Endothelial cell of umbilical vein (primary cell): ENCODE measurements at regions not wholly inside any gene's neighbourhood (a gene's known extent, or its start where the extent isn't known, plus 50 kb on each side); places are given as distances from the start of the nearest gene placed in this dataset.

ENCODE experiments used
- BruUV-seq: library from RNA; stranded (reverse); fragments of 400-500 nt; replicated peaks from 2 replicates; lab custom pipeline; 2021; lab: Mats Ljungman, UMichigan
- CTCF ChIA-PET: fragments of 300-600, 350-600 bp; sonication (Branson Sonifier 250); formaldehyde crosslinking; loops from one replicate; lab custom pipeline; 2021; ENCODE audit warnings: antibody characterized with exemption, inconsistent platforms; lab: Charles Lee
- POLR2A ChIA-PET: fragments of 300-600, 350-600 bp; sonication (Branson Sonifier 250); formaldehyde crosslinking; loops from one replicate; lab custom pipeline; 2021; ENCODE audit warnings: antibody characterized with exemption, inconsistent platforms; lab: Charles Lee
- DNase-seq: peaks from one replicate; pipeline ENCODE4 v3.0.0-alpha.2; 2011; ENCODE audit warnings: low read depth, low spot score
- FAIRE-seq: peaks from 2 replicates; lab custom pipeline; 2011; peaks lifted over from hg19 to GRCh38; lab: Jason Lieb, UNC
- H2AFZ ChIP-seq: 2 replicates; pipeline ENCODE4 v1.6.0; 2012; ENCODE audit warnings: low read depth, low read length, control low read depth, inconsistent platforms
- H3K27ac ChIP-seq: 2 replicates; pipeline ENCODE4 v1.5.1; 2011; ENCODE audit warnings: low read depth, mild to moderate bottlenecking, control low read depth, low read length, moderate library complexity; ENCODE audit not compliant: insufficient read depth
- H3K27me3 ChIP-seq, 2 experiments: 2 replicates each; pipeline versions ENCODE4 v1.6.0 to v1.6.1; 2011; ENCODE audit warnings: low read length in 2 of 2, mixed read lengths in 1 of 2; ENCODE audit not compliant: control insufficient read depth in 2 of 2, insufficient read depth in 2 of 2
- H3K36me3 ChIP-seq, 2 experiments: 2 replicates in 1 of 2; 3 replicates in 1 of 2; pipeline ENCODE4 v1.5.1; 2011; ENCODE audit warnings: low read length in 2 of 2, mild to moderate bottlenecking in 1 of 2, moderate library complexity in 1 of 2; ENCODE audit not compliant: control insufficient read depth in 2 of 2, insufficient read depth in 2 of 2; ENCODE audit errors: extremely low read depth in 1 of 2
- H3K4me1 ChIP-seq: 3 replicates; pipeline ENCODE4 v1.5.1; 2011; ENCODE audit warnings: mild to moderate bottlenecking, low read length; ENCODE audit not compliant: control insufficient read depth, insufficient read depth; ENCODE audit errors: extremely low read depth
- H3K4me2 ChIP-seq: 2 replicates; pipeline ENCODE4 v1.6.1; 2011; ENCODE audit warnings: low read length, control low read depth, mixed read lengths; ENCODE audit not compliant: insufficient read depth
- H3K4me3 ChIP-seq, 3 experiments: fragments of 200-600 bp in 1 of 3; sonication (generic), shearing (Covaris generic) in 1 of 3; replicated peaks in 1 of 3; 2 replicates each; pipeline ENCODE4 v1.5.1; 2011 to 2016; ENCODE audit warnings: control low read depth in 3 of 3, low read length in 3 of 3, mild to moderate bottlenecking in 2 of 3, inconsistent platforms in 1 of 3, low read depth in 1 of 3, moderate library complexity in 1 of 3; ENCODE audit not compliant: insufficient read depth in 1 of 3
- H3K79me2 ChIP-seq: 2 replicates; pipeline ENCODE4 v1.6.0; 2012; ENCODE audit warnings: low read length, inconsistent platforms; ENCODE audit not compliant: control insufficient read depth, insufficient read depth
- H3K9ac ChIP-seq: replicated peaks from 2 replicates; pipeline ENCODE3; 2011; ENCODE audit warnings: low read length, control low read depth; ENCODE audit not compliant: insufficient read depth; ENCODE audit errors: extremely low read depth
- H3K9me1 ChIP-seq: replicated peaks from 3 replicates; pipeline ENCODE4 v1.6.0; 2011; ENCODE audit warnings: mild to moderate bottlenecking, low read length; ENCODE audit not compliant: control insufficient read depth, insufficient read depth; ENCODE audit errors: extremely low read depth
- H3K9me3 ChIP-seq: replicated peaks from 2 replicates; pipeline ENCODE4 v1.5.1; 2012; ENCODE audit warnings: low read length, inconsistent platforms; ENCODE audit not compliant: control insufficient read depth, insufficient read depth
- H4K20me1 ChIP-seq: replicated peaks from 2 replicates; pipeline ENCODE3; 2011; ENCODE audit warnings: mild to moderate bottlenecking, low read length; ENCODE audit not compliant: control insufficient read depth, insufficient read depth; ENCODE audit errors: extremely low read depth
- EZH2 ChIP-seq: IDR thresholded peaks from 2 replicates; pipeline ENCODE4 v1.6.1; 2012; ENCODE audit warnings: borderline replicate concordance, low read depth, mild to moderate bottlenecking, moderate library complexity, low read length, inconsistent platforms; ENCODE audit not compliant: severe bottlenecking
- FOS ChIP-seq: IDR thresholded peaks from 2 replicates; pipeline ENCODE4 v1.6.1; 2011; ENCODE audit warnings: mild to moderate bottlenecking, low read length, moderate library complexity, borderline replicate concordance; ENCODE audit not compliant: insufficient read depth
- GATA2 ChIP-seq: IDR thresholded peaks from 2 replicates; pipeline ENCODE4 v1.7.0; 2011; ENCODE audit warnings: low read depth, mild to moderate bottlenecking, moderate library complexity, mixed read lengths, low read length; ENCODE audit not compliant: insufficient read length, insufficient read depth
- JUN ChIP-seq: IDR thresholded peaks from 2 replicates; pipeline ENCODE4 v1.6.1; 2011; ENCODE audit warnings: borderline replicate concordance, low read depth; ENCODE audit not compliant: insufficient read length, insufficient read depth
- MYC ChIP-seq: IDR thresholded peaks from one replicate; pipeline ENCODE4 v1.6.1; 2011; ENCODE audit warnings: mild to moderate bottlenecking, low read depth, low read length
- POLR2AphosphoS5 ChIP-seq: IDR thresholded peaks from 2 replicates; pipeline ENCODE4 v1.6.1; 2012; ENCODE audit warnings: low read depth, mild to moderate bottlenecking, control low read depth, low read length, moderate library complexity; ENCODE audit not compliant: insufficient read depth
- dilution Hi-C: fragments of 300-500 bp; cut with MboI; formaldehyde crosslinking; loops from one replicate; pipeline ENCODE4 v1.15.0; 2019; ENCODE audit warnings: low sequenced_read_pairs; ENCODE audit not compliant: extremely low pct_ligation_motif_present
- intact Hi-C: fragments of 100-400 bp; cut with micrococcal nuclease; formaldehyde crosslinking; loops from one replicate; pipeline ENCODE4 v1.10.0; 2022
- TF ChIP-seq, protein P1 (sequence below): IDR thresholded peaks from 2 replicates; pipeline ENCODE4 v1.6.1; 2011; ENCODE audit not compliant: insufficient read depth, insufficient read length
- TF ChIP-seq, protein P2 (sequence below), 2 donors: IDR thresholded peaks; 1 replicate in 1 of 2; 2 replicates in 1 of 2; pipeline ENCODE4 v1.5.1; 2011; ENCODE audit warnings: low read length in 2 of 2, mild to moderate bottlenecking in 2 of 2, moderate library complexity in 2 of 2, control low read depth in 1 of 2, inconsistent platforms in 1 of 2, low read depth in 1 of 2; ENCODE audit not compliant: insufficient read depth in 1 of 2; ENCODE audit errors: extremely low read depth in 1 of 2

DNA sequence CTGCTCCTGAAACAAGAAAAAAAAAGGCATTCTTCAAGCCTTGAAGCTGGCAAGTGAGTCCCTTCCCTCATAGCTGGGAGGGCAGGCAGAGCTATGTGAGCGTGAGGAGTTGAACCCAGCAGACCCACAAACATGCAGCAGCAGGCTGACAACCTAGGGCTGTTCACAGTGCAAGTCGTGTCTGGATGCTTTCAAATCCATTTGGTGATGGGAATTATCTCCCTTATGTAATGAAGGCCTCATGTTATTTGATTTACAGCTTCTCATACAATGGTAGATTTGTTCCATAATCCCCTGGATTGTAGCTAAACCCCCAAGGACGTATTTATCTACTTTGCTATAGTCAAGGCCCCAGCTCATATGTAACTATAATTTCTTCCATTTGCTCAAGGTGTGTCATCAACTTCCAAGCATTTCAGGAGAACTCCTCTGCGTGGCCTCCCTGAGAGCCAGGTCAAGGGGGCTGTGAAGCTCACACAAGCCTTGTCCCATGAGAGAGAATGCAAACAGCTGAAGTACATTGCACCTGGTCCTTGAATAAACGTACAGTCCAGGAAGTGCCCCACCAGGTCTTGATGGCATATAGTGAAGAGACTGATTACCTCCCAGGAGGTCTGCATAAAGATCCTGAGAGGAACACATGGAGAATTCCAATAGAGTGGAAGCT, 124.8 kb upstream of the SLC1A3 start:
- TF ChIP-seq, protein P1, sequence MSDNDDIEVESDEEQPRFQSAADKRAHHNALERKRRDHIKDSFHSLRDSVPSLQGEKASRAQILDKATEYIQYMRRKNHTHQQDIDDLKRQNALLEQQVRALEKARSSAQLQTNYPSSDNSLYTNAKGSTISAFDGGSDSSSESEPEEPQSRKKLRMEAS: no peak
- no peak for TF ChIP-seq GATA2
- TF ChIP-seq EZH2: no peak
- no peak for TF ChIP-seq MYC
- FAIRE-seq (no peak), DNase-seq (no peak)
- no peak overlapping the region for H3K4me2 ChIP-seq
- intact Hi-C loops (no loop called here), dilution Hi-C loops (no loop called here)
- H4K20me1 ChIP-seq: no peaks in the 10 kb centered on the region
- H3K9ac ChIP-seq: no peak overlapping the region
- POLR2A ChIA-PET: no interaction called here
- no peaks in the 10 kb centered on the region for H3K9me1 ChIP-seq
- no peak overlapping the region for H3K27ac ChIP-seq
- no peak overlapping the region for H2AFZ ChIP-seq
- CTCF ChIA-PET: interaction anchor here (1.0 kb wide), 1 partner anchor 12 kb away, joined by 3 read pairs; no protein-coding TSS in a partner anchor
- no peaks in the 10 kb centered on the region for H3K36me3 ChIP-seq
- no peak overlapping the region for H3K4me3 ChIP-seq
- H3K79me2 ChIP-seq: no peaks in the 10 kb centered on the region
- no peaks in the 10 kb centered on the region for H3K27me3 ChIP-seq
- H3K4me1 ChIP-seq: no peaks in the 10 kb centered on the region
- BruUV-seq: no TSS peak
- H3K9me3 ChIP-seq: no peaks in the 10 kb centered on the region

DNA sequence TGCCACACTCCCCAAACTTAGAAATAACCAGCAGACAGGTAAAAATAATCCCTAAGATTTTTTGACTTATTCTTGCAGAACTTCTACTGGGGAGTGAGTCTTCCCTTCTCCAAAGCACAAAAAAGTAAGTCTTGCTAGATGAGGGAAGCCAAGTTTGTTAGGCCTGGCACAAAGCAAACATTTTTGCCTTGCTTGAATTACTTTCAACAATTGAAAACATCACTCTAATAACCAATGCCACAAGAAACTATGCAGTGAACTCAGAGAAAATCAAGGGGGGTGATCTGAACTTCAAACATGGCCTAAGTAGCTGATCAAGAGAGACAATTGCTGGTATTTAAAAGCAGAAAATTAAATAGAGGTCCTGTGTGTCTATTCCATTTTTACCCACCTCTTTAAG, 123.6 kb upstream of the SLC1A3 start:
- no TSS peak for BruUV-seq
- Histone ChIP-seq H3K9me1 (no peaks in the 10 kb centered on the region), H3K4me2 (no peak overlapping the region), H3K4me1 (no peaks in the 10 kb centered on the region), H3K27me3 (no peaks in the 10 kb centered on the region), H3K9ac (no peak overlapping the region), H2AFZ (no peak overlapping the region), H3K9me3 (no peaks in the 10 kb centered on the region), H3K27ac (no peak overlapping the region), H3K36me3 (no peaks in the 10 kb centered on the region), H3K4me3 (no peak overlapping the region), H3K79me2 (no peaks in the 10 kb centered on the region), H4K20me1 (no peaks in the 10 kb centered on the region)
- intact Hi-C loops: no loop called here
- ChIA-PET POLR2A (no interaction called here), CTCF (interaction anchor here (0.5 kb wide), 1 partner anchor 1708 kb away, joined by 3 read pairs; no protein-coding TSS in a partner anchor)
- TF ChIP-seq, protein P1: no peak
- no peak for TF ChIP-seq POLR2AphosphoS5
- TF ChIP-seq JUN: no peak
- TF ChIP-seq EZH2: no peak
- no peak for TF ChIP-seq FOS
- TF ChIP-seq, protein P2, sequence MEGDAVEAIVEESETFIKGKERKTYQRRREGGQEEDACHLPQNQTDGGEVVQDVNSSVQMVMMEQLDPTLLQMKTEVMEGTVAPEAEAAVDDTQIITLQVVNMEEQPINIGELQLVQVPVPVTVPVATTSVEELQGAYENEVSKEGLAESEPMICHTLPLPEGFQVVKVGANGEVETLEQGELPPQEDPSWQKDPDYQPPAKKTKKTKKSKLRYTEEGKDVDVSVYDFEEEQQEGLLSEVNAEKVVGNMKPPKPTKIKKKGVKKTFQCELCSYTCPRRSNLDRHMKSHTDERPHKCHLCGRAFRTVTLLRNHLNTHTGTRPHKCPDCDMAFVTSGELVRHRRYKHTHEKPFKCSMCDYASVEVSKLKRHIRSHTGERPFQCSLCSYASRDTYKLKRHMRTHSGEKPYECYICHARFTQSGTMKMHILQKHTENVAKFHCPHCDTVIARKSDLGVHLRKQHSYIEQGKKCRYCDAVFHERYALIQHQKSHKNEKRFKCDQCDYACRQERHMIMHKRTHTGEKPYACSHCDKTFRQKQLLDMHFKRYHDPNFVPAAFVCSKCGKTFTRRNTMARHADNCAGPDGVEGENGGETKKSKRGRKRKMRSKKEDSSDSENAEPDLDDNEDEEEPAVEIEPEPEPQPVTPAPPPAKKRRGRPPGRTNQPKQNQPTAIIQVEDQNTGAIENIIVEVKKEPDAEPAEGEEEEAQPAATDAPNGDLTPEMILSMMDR (IDR thresholded peaks at IDR 0.05; ENCODE audit: extremely low read depth in 1 of 2, insufficient read depth in 1 of 2, low read depth in 1 of 2, low read length in 2 of 2): no peak
- TF ChIP-seq MYC: no peak
- dilution Hi-C loops: no loop called here
- no peak for DNase-seq
- FAIRE-seq: no peak
